HFFc6 (cell line): ENCODE measurements at regions not wholly inside any gene's neighbourhood (a gene's known extent, or its start where the extent isn't known, plus 50 kb on each side); places are given as distances from the start of the nearest gene placed in this dataset.

Experiments
- DNase-seq: peaks from one replicate; pipeline ENCODE4 v3.0.0-alpha.2; 2018
- H3K27ac Mint-ChIP-seq: 2 replicates; pipeline ENCODE4 v1.8.0; 2020; ENCODE audit warnings: mild to moderate bottlenecking, mixed read lengths
- H3K27me3 Mint-ChIP-seq: 2 replicates; pipeline ENCODE4 v1.8.0; 2021; ENCODE audit warnings: mild to moderate bottlenecking, moderate library complexity, mixed read lengths; ENCODE audit not compliant: insufficient read depth
- H3K36me3 Mint-ChIP-seq: 2 replicates; pipeline ENCODE4 v1.8.0; 2021; ENCODE audit warnings: low read depth, mixed read lengths
- H3K4me1 Mint-ChIP-seq: 2 replicates; pipeline ENCODE4 v1.8.0; 2020; ENCODE audit warnings: low read depth, mixed read lengths
- H3K4me3 Mint-ChIP-seq: 2 replicates; pipeline ENCODE4 v1.8.0; 2020; ENCODE audit warnings: mild to moderate bottlenecking, moderate library complexity, mixed read lengths
- H3K9me3 Mint-ChIP-seq: 2 replicates; pipeline ENCODE4 v1.8.0; 2020; ENCODE audit warnings: mild to moderate bottlenecking, mixed read lengths
- TF ChIP-seq, protein P1 (sequence below): fragments of 200-600 bp; sonication (generic); IDR thresholded peaks from 2 replicates; pipeline ENCODE4 v1.5.0; 2021; ENCODE audit warnings: antibody characterized with exemption, mild to moderate bottlenecking

GRCh38 chr14:85281921-85282320 is 248.0 kb upstream of the FLRT2 start:
- TF ChIP-seq, protein P1, sequence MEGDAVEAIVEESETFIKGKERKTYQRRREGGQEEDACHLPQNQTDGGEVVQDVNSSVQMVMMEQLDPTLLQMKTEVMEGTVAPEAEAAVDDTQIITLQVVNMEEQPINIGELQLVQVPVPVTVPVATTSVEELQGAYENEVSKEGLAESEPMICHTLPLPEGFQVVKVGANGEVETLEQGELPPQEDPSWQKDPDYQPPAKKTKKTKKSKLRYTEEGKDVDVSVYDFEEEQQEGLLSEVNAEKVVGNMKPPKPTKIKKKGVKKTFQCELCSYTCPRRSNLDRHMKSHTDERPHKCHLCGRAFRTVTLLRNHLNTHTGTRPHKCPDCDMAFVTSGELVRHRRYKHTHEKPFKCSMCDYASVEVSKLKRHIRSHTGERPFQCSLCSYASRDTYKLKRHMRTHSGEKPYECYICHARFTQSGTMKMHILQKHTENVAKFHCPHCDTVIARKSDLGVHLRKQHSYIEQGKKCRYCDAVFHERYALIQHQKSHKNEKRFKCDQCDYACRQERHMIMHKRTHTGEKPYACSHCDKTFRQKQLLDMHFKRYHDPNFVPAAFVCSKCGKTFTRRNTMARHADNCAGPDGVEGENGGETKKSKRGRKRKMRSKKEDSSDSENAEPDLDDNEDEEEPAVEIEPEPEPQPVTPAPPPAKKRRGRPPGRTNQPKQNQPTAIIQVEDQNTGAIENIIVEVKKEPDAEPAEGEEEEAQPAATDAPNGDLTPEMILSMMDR: no peak
- Mint-ChIP-seq H3K4me3 (no peak overlapping the region), H3K27me3 (no peaks in the 10 kb centered on the region), H3K4me1 (peaks cover 26% of the 10 kb centered on the region), H3K36me3 (no peaks in the 10 kb centered on the region), H3K9me3 (no peaks in the 10 kb centered on the region), H3K27ac (no peak overlapping the region)
- DNase-seq: no peak

GRCh38 chr14:85288041-85288440 is 241.9 kb upstream of the FLRT2 start:
- H3K9me3 Mint-ChIP-seq: no peaks in the 10 kb centered on the region
- TF ChIP-seq, protein P1: no peak
- no peak for DNase-seq
- no peaks in the 10 kb centered on the region for H3K27me3 Mint-ChIP-seq
- no peaks in the 10 kb centered on the region for H3K4me1 Mint-ChIP-seq
- no peaks in the 10 kb centered on the region for H3K36me3 Mint-ChIP-seq
- no peak overlapping the region for H3K27ac Mint-ChIP-seq
- H3K4me3 Mint-ChIP-seq: no peak overlapping the region

GRCh38 chr14:85291731-85292130 is 238.2 kb upstream of the FLRT2 start:
- no peaks in the 10 kb centered on the region for H3K27me3 Mint-ChIP-seq
- no peak overlapping the region for H3K4me3 Mint-ChIP-seq
- H3K9me3 Mint-ChIP-seq: no peaks in the 10 kb centered on the region
- TF ChIP-seq, protein P1: no peak
- H3K36me3 Mint-ChIP-seq: no peaks in the 10 kb centered on the region
- H3K4me1 Mint-ChIP-seq: peaks cover 7% of the 10 kb centered on the region
- H3K27ac Mint-ChIP-seq: no peak overlapping the region
- no peak for DNase-seq

- no peaks in the 10 kb centered on the region for H3K27me3 Mint-ChIP-seq
- DNase-seq: no peak
- TF ChIP-seq, protein P1: no peak
- H3K4me3 Mint-ChIP-seq: no peak overlapping the region
- no peaks in the 10 kb centered on the region for H3K9me3 Mint-ChIP-seq
- peaks cover 15% of the 10 kb centered on the region for H3K4me1 Mint-ChIP-seq
- H3K27ac Mint-ChIP-seq: no peak overlapping the region
- no peaks in the 10 kb centered on the region for H3K36me3 Mint-ChIP-seq
Observed at GRCh38 chr14:85293612-85294234, 236.2 kb upstream of the FLRT2 start.

GRCh38 chr14:85295318-85295717 is 234.6 kb upstream of the FLRT2 start:
- DNase-seq: no peak
- TF ChIP-seq, protein P1: no peak
- Mint-ChIP-seq H3K4me3 (no peak overlapping the region), H3K9me3 (no peaks in the 10 kb centered on the region), H3K27me3 (no peaks in the 10 kb centered on the region; the same call in 1 of the 2 replicates), H3K4me1 (peaks cover 15% of the 10 kb centered on the region), H3K27ac (no peak overlapping the region), H3K36me3 (no peaks in the 10 kb centered on the region)
